Stimulated activated CD4-positive, alpha-beta T cell treated with anti-CD3 and anti-CD28 coated beads, TNF-alpha, amount 100 ng/mL, for 24 hours (primary cell): ENCODE measurements at regions not wholly inside any gene's neighbourhood (a gene's known extent, or its start where the extent isn't known, plus 50 kb on each side); places are given as distances from the start of the nearest gene placed in this dataset.

ENCODE experiments used
- DNase-seq, 3 experiments: peaks; one replicate each; pipeline ENCODE4 v3.0.0-alpha.2; 2020; ENCODE audit warnings: low read depth in 3 of 3

- no peak for DNase-seq
Observed at GRCh38 chr3:66165660-66166059, 55.1 kb upstream of the SLC25A26 start.

- DNase-seq: no peak
Observed at GRCh38 chr3:66164155-66164554, 56.6 kb upstream of the SLC25A26 start.

DNA sequence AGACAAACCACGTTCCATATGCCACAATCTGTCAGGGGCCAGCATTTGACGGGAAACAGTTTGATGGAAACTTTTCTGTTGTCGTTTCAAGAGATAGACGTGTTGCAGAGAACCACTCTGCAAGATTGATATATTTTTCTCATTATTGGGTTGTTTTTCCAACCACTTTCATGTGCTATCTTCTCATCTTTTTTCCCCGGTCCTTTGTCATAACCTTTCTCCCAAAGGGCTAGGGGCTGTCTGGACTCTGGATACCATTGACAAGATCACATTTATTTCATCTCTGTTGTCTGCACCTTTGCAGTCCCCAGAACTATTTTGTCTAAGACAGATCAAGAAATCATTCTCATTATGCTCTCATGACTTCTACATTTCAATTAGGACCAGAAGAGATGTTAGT lies 57.6 kb upstream of the SLC25A26 start:
- no peak for DNase-seq

DNA sequence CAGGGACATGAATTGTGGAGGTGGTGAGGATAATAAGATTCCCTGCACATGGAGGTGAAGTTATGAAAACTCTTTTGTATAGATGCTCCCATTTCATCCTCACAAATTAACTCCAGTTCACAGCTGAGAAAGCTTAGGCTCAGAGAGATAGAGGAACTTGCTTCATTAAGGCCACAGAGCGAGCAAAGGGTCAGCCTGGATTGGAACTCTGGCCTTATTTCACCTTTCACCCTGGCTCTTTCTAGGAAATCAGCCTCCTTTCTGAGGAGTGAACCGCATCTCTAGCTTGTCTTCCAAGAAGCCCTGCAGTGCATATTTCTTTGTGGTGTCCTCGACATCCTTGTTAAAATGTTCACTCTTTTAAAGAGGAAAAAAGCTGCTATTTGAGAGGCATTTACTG lies 58.0 kb upstream of the SLC25A26 start:
- DNase-seq: no peak

DNA sequence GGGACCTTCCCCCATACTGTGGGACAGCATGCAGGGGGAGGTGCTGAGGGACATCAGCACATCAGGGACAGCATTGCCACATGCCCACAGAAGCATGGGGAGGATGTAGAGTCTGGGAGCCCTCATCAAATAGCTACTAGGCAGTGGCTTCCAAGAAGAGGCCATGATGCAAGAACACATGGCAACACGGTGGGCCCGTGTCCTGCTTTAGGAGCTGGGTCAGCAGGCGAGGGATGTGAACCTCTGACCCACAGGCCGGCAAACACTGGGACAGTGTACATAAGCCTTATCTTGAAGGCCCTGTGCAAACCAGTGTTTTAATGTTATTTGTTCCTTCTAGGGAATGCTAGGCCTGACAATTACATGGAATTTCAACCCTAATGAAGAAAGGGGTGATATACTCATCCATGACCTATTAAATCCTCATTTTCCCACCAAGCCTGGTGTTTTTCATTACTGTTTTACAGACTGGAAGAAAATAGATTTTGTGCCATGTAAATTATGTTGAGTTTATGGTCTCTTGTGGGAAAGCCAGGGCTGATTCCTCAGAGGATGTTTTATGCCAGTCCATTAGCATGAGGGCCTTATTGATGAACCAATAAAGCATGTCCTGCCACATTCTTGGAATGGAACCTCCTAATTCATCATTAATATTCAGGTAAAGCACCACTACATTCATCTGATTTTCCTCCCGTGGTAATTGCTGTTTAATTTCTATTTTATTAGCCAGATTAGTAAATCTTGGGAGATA lies 61.7 kb upstream of the SLC25A26 start:
- DNase-seq: no peak

GRCh38 chr3:66154444-66154861 lies 66.3 kb upstream of the SLC25A26 start:
- no peak for DNase-seq

- DNase-seq: no peak
Observed at GRCh38 chr3:66153481-66154443, 67.0 kb upstream of the SLC25A26 start.

- no peak for DNase-seq
Observed at GRCh38 chr3:66152336-66152735, 68.5 kb upstream of the SLC25A26 start.

GRCh38 chr3:66150977-66151376 lies 69.8 kb upstream of the SLC25A26 start:
- DNase-seq: no peak

DNA sequence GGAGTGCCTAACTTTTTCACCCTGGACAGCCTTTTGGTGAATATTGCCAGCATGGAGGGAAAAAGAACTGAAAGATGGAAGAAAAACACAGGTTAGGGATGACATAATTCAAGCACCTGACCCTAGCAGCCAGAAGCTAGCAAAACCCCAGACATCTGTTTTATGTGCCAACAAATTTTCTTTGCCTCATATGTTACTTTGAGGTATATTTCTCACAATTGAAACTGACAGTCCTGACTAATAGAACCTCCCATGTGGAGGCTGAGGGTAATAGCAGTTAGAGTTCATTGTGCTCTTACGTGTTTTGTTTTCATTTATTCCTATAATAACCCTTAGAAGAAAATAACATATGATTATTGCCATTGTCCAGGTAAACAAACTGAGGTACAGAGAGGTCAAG lies 71.5 kb upstream of the SLC25A26 start:
- no peak for DNase-seq

- no peak for DNase-seq
Observed at GRCh38 chr3:66145408-66145733, 75.4 kb upstream of the SLC25A26 start.

- no peak for DNase-seq
Observed at GRCh38 chr3:66144568-66145407, 76.0 kb upstream of the SLC25A26 start.

DNA sequence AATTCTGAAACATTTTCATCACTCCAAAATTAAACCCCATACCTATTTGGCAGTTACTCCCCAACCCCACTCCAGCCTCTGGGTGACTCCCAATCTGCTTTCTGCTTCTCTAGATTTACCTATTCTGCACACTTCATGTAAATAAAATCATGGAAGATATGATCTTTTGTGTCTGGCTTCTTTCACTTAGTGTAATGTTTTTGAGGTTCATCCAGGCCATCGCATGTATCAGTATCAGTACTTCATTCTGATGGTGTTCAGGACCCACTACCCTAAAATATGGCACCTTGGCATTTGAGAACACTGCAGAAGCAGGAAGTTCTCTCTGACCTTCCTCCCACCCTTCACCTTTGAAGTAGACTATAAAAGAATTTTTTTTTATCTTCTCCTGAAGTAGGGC lies 78.7 kb upstream of the SLC25A26 start:
- DNase-seq: no peak

- no peak for DNase-seq
Observed at GRCh38 chr3:66140743-66141372, 79.9 kb upstream of the SLC25A26 start.

- DNase-seq: no peak
Observed at GRCh38 chr3:66140106-66140505, 80.7 kb upstream of the SLC25A26 start.

DNA sequence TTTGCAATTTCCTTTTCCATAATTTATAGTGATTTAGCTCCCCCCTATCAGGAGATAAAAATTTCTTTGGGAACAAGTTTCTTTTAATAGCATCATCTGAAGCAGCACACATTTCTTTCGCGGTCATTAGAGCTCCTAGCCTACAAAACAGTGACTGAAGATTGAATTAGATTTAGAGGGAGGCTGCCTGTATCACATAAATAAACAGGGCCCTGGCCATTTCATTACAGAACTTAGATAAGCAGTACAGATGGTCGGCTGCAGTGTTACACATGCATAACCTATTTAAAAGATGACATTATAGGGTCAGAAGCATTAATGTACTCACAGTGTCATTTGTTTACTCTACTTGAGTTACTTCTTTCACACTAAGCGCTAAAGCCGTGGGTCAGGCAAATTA lies 81.4 kb upstream of the SLC25A26 start:
- DNase-seq: no peak

DNA sequence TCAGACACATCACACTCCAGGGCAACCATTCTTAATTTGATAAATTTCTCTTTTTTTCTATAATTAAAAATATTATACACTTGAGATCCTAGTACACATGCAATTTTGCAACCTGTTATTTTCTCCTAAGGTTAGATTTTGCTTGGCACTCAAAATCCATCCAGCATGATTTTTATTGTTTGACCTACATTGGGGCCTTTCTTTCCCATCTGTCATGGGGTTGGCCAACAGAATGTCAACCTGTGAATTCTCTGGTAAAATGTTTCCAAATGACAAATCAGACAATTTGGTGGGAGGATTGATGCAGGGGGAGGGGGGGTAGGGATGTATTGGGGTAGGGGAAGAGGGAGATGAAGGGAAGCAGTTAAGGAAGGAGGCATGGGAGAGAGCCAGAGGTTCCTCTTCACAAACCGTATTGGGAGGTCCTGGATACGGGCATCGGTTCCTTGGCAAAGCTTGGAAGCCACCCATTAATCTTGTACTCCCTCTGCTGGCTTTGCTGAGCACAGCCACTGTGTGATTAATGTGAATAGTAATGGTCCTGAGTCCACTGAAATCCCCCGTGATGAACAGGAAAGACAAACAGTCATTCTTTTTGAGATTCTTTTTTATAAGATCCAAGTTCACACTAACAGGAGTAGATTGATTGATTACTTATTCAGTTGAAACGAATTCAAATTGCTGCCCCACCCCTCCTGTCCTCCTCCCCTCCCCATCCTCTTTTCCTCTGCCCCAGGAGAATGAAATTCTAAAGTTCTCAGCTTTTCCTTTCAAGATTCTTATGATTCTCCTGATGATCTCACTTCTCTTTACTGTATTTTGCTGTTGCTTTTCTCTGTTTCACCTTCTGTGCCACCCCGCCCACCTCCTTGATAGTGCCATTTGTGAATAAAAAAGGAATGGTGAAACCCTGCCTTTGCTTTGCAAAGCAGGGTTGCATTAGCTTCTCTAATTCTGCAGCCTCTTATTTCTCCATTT lies 82.2 kb upstream of the SLC25A26 start:
- DNase-seq: peak in 1 of 3 experiments; percentile 13

- no peak for DNase-seq
Observed at GRCh38 chr3:66136597-66136996, 84.2 kb upstream of the SLC25A26 start.

- no peak for DNase-seq
Observed at GRCh38 chr3:66133853-66134445, 86.9 kb upstream of the SLC25A26 start.
